HL-60 (cell line): ENCODE measurements at regions not wholly inside any gene's neighbourhood (a gene's known extent, or its start where the extent isn't known, plus 50 kb on each side); places are given as distances from the start of the nearest gene placed in this dataset.

Experiments used
- DNase-seq, 2 experiments: peaks; one replicate each; pipeline ENCODE4 v3.0.0-alpha.2; 2010 to 2020; ENCODE audit warnings: low read depth in 1 of 2, low spot score in 1 of 2
- H3K27ac ChIP-seq: fragments of 250-450 bp; sonication (Bioruptor Pico); replicated peaks from 2 replicates; pipeline ENCODE4 v1.5.1; 2020; ENCODE audit warnings: mild to moderate bottlenecking, moderate library complexity
- H3K27me3 ChIP-seq: fragments of 250-450 bp; sonication (Bioruptor Pico); 2 replicates; pipeline ENCODE4 v1.5.1; 2021; ENCODE audit warnings: mild to moderate bottlenecking, moderate library complexity; ENCODE audit not compliant: insufficient read depth, poor library complexity, severe bottlenecking
- H3K4me3 ChIP-seq: replicated peaks from 2 replicates; pipeline ENCODE4 v1.5.1; 2011; ENCODE audit warnings: mild to moderate bottlenecking, control low read depth, low read length; ENCODE audit not compliant: insufficient read depth
- GABPA ChIP-seq: IDR thresholded peaks from 2 replicates; pipeline ENCODE4 v1.6.1; 2012; ENCODE audit warnings: low read depth
- POLR2AphosphoS5 ChIP-seq: IDR thresholded peaks from 2 replicates; pipeline ENCODE4 v1.6.1; 2012; ENCODE audit warnings: low read depth
- SPI1 ChIP-seq: IDR thresholded peaks from 2 replicates; pipeline ENCODE4 v1.6.1; 2012; ENCODE audit warnings: low read depth, mild to moderate bottlenecking, borderline replicate concordance
- TF ChIP-seq, protein P1 (sequence below): IDR thresholded peaks from one replicate; pipeline ENCODE4 v1.5.1; 2011; ENCODE audit warnings: low read length, control low read depth, inconsistent platforms; ENCODE audit not compliant: insufficient read depth
- TF ChIP-seq, protein P2 (sequence below): IDR thresholded peaks from 2 replicates; pipeline ENCODE4 v1.6.1; 2012; ENCODE audit warnings: low read depth; ENCODE audit not compliant: insufficient replicate concordance

DNA sequence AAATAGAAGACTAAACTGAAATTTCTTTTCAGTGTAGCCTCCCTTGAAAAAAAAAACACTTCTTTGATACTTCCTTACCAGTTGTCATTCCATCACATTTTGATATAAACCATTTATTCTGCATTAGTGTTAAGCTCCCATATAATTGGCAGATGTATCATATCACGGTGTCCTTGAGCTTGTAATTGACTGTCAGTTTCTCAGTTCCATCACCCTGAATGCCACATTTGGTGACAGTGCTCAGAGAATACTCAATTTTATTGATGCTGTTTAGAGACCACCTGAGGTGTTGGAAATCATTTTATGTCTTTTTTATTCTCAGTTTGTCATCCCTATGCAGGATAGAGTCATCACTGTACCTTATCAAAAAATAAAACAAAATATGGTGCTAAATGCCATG, 1528.2 kb downstream of the RAPGEF2 start:
- DNase-seq, result no peak
- TF ChIP-seq GABPA (no peak), POLR2AphosphoS5 (no peak), SPI1 (no peak)
- TF ChIP-seq, protein P1, sequence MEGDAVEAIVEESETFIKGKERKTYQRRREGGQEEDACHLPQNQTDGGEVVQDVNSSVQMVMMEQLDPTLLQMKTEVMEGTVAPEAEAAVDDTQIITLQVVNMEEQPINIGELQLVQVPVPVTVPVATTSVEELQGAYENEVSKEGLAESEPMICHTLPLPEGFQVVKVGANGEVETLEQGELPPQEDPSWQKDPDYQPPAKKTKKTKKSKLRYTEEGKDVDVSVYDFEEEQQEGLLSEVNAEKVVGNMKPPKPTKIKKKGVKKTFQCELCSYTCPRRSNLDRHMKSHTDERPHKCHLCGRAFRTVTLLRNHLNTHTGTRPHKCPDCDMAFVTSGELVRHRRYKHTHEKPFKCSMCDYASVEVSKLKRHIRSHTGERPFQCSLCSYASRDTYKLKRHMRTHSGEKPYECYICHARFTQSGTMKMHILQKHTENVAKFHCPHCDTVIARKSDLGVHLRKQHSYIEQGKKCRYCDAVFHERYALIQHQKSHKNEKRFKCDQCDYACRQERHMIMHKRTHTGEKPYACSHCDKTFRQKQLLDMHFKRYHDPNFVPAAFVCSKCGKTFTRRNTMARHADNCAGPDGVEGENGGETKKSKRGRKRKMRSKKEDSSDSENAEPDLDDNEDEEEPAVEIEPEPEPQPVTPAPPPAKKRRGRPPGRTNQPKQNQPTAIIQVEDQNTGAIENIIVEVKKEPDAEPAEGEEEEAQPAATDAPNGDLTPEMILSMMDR, result no peak
- TF ChIP-seq, protein P2, sequence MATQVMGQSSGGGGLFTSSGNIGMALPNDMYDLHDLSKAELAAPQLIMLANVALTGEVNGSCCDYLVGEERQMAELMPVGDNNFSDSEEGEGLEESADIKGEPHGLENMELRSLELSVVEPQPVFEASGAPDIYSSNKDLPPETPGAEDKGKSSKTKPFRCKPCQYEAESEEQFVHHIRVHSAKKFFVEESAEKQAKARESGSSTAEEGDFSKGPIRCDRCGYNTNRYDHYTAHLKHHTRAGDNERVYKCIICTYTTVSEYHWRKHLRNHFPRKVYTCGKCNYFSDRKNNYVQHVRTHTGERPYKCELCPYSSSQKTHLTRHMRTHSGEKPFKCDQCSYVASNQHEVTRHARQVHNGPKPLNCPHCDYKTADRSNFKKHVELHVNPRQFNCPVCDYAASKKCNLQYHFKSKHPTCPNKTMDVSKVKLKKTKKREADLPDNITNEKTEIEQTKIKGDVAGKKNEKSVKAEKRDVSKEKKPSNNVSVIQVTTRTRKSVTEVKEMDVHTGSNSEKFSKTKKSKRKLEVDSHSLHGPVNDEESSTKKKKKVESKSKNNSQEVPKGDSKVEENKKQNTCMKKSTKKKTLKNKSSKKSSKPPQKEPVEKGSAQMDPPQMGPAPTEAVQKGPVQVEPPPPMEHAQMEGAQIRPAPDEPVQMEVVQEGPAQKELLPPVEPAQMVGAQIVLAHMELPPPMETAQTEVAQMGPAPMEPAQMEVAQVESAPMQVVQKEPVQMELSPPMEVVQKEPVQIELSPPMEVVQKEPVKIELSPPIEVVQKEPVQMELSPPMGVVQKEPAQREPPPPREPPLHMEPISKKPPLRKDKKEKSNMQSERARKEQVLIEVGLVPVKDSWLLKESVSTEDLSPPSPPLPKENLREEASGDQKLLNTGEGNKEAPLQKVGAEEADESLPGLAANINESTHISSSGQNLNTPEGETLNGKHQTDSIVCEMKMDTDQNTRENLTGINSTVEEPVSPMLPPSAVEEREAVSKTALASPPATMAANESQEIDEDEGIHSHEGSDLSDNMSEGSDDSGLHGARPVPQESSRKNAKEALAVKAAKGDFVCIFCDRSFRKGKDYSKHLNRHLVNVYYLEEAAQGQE, result no peak
- H3K4me3 ChIP-seq, result no peak overlapping the region
- H3K27me3 ChIP-seq, result no peaks in the 10 kb centered on the region
- no peak overlapping the region for H3K27ac ChIP-seq

DNA sequence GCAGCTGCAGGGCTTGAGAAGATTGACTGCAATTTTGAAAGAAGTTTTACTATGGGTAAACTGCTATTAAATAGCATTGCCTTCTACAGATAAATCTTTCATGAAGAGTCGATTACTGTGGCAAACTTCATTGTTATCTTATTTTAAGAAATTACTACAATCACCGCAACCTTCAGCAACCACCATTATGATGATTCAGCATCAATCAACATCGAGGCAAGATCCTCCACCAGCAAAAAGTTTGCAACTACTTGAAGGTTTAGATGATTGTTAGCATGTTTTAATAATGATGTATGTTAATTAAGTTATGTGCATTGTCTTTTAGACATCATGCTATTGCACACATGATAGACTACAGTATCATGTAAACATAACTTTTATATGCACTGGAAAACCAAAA, 1511.0 kb downstream of the FSTL5 start:
- H3K4me3 ChIP-seq, result no peak overlapping the region
- H3K27me3 ChIP-seq, result no peaks in the 10 kb centered on the region
- no peak overlapping the region for H3K27ac ChIP-seq
- no peak for DNase-seq
- TF ChIP-seq, protein P1, result no peak
- TF ChIP-seq SPI1 (no peak), GABPA (no peak), POLR2AphosphoS5 (no peak)
- TF ChIP-seq, protein P2, result no peak

DNA sequence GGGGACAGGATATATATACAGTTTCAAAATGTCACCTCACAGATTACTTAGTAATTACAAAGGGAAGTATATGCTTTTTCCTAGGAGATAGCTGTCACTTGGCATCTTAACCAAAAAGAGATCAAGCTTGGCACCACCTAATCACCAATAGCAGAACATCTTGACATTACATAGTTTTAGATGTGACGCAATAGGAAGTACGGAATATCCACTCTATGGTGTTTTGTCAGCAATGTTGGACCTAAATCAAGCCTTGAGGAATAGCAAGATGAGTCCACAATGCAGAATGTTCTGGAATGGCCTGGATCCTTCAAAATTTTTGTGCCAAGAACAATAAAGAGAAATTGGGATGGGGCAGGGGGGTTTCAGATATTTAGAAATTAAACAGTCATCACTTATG, 1488.2 kb downstream of the FSTL5 start:
- Histone ChIP-seq H3K4me3 (no peak overlapping the region), H3K27ac (no peak overlapping the region), H3K27me3 (no peaks in the 10 kb centered on the region)
- TF ChIP-seq, protein P2, result no peak
- TF ChIP-seq, protein P1, result no peak
- TF ChIP-seq POLR2AphosphoS5 (no peak), GABPA (no peak)
- DNase-seq, result no peak
